ENCODE measurements at regions not wholly inside any gene's neighbourhood (a gene's known extent, or its start where the extent isn't known, plus 50 kb on each side); places are given as distances from the start of the nearest gene placed in this dataset.

DNA sequence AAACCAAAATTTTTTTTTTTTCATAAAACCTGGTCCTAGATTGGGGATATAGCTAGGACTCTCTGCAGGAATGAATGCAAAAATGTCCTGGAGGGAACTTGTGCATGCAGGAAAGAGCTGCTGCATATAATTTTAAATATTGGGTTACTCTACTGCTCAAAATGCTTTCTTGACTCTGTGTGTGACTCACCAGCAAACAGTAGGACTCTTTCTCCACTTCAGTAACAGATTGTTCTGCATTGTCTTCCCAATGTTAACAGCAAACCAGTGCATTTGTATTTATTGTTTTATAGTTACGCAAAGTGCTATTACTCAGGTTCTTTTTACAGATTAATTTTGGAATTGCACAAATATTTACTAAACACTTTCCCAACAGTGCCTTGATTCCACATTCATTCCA, 163.7 kb upstream of the KL start:
- TF ChIP-seq, protein P1, sequence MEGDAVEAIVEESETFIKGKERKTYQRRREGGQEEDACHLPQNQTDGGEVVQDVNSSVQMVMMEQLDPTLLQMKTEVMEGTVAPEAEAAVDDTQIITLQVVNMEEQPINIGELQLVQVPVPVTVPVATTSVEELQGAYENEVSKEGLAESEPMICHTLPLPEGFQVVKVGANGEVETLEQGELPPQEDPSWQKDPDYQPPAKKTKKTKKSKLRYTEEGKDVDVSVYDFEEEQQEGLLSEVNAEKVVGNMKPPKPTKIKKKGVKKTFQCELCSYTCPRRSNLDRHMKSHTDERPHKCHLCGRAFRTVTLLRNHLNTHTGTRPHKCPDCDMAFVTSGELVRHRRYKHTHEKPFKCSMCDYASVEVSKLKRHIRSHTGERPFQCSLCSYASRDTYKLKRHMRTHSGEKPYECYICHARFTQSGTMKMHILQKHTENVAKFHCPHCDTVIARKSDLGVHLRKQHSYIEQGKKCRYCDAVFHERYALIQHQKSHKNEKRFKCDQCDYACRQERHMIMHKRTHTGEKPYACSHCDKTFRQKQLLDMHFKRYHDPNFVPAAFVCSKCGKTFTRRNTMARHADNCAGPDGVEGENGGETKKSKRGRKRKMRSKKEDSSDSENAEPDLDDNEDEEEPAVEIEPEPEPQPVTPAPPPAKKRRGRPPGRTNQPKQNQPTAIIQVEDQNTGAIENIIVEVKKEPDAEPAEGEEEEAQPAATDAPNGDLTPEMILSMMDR (conservative IDR thresholded peaks at IDR 0.05) = no peak
- no peak for TF ChIP-seq EZH2 (IDR thresholded peaks at IDR 0.05; ENCODE audit: low read depth)
